SK-N-SH treated with all-trans-retinoic acid at 6 μM for 48 hours (cell line): ENCODE measurements at regions not wholly inside any gene's neighbourhood (a gene's known extent, or its start where the extent isn't known, plus 50 kb on each side); places are given as distances from the start of the nearest gene placed in this dataset.

Experiments
- ATAC-seq: fragments of 200-7000 bp; cut with Tn5 transposase; 3 replicates; pipeline ENCODE4 v1.9.1; 2020; ENCODE audit warnings: mild to moderate bottlenecking, moderate library complexity
- ARNTL ChIP-seq: fragments of 450-650 bp; formaldehyde crosslinking; IDR thresholded peaks from 2 replicates; pipeline ENCODE4 v1.5.0; 2020; ENCODE audit warnings: low read depth, mild to moderate bottlenecking, moderate library complexity, borderline replicate concordance
- CSDC2 ChIP-seq: fragments of 250-450 bp; sonication (Bioruptor Pico); IDR thresholded peaks from 2 replicates; pipeline ENCODE4 v1.5.0; 2020; ENCODE audit warnings: mild to moderate bottlenecking, moderate library complexity
- ESRRG ChIP-seq: fragments of 250-450 bp; sonication (Bioruptor Pico); IDR thresholded peaks from 2 replicates; pipeline ENCODE4 v1.6.1; 2021; ENCODE audit warnings: mild to moderate bottlenecking
- GLIS3 ChIP-seq: fragments of 250-450 bp; sonication (Bioruptor Pico); IDR thresholded peaks from 2 replicates; pipeline ENCODE4 v1.5.0; 2020; ENCODE audit warnings: mild to moderate bottlenecking, moderate library complexity
- ISL1 ChIP-seq: fragments of 250-450 bp; sonication (Bioruptor Pico); IDR thresholded peaks from 2 replicates; pipeline ENCODE4 v2.1.2; 2022; ENCODE audit warnings: mild to moderate bottlenecking, moderate library complexity
- OSR1 ChIP-seq: fragments of 250-450 bp; sonication (Bioruptor Pico); IDR thresholded peaks from 2 replicates; pipeline ENCODE4 v1.8.0; 2022; ENCODE audit warnings: moderate library complexity, mild to moderate bottlenecking, inconsistent platforms
- PPARA ChIP-seq: fragments of 250-450 bp; sonication (Bioruptor Pico); IDR thresholded peaks from 2 replicates; pipeline ENCODE4 v1.5.0; 2020; ENCODE audit warnings: mild to moderate bottlenecking, borderline replicate concordance
- SNAI2 ChIP-seq: fragments of 250-450 bp; sonication (Bioruptor Pico); IDR thresholded peaks from 2 replicates; pipeline ENCODE4 v1.5.0; 2020; ENCODE audit warnings: mild to moderate bottlenecking, moderate library complexity
- TCF4 ChIP-seq: fragments of 250-450 bp; sonication (Bioruptor Pico); IDR thresholded peaks from 2 replicates; pipeline ENCODE4 v1.8.0; 2021; ENCODE audit warnings: mild to moderate bottlenecking, moderate library complexity, borderline replicate concordance
- TOX ChIP-seq: fragments of 250-450 bp; sonication (Bioruptor Pico); IDR thresholded peaks from 2 replicates; pipeline ENCODE4 v1.8.0; 2021; ENCODE audit warnings: mild to moderate bottlenecking, moderate library complexity, borderline replicate concordance
- ZC3H10 ChIP-seq: fragments of 250-450 bp; sonication (Bioruptor Pico); IDR thresholded peaks from 2 replicates; pipeline ENCODE4 v1.5.1; 2021; ENCODE audit warnings: mild to moderate bottlenecking, moderate library complexity
- ZFP3 ChIP-seq: fragments of 250-450 bp; sonication (Bioruptor Pico); IDR thresholded peaks from 2 replicates; pipeline ENCODE4 v1.5.0; 2020; ENCODE audit warnings: mild to moderate bottlenecking, moderate library complexity
- ZFP30 ChIP-seq: fragments of 450-650 bp; formaldehyde crosslinking; IDR thresholded peaks from 2 replicates; pipeline ENCODE4 v1.5.0; 2022; ENCODE audit warnings: mild to moderate bottlenecking, moderate library complexity
- ZNF565 ChIP-seq: fragments of 450-650 bp; formaldehyde crosslinking; conservative IDR thresholded peaks from 2 replicates; pipeline ENCODE4 v1.5.0; 2020; ENCODE audit warnings: low read depth, mild to moderate bottlenecking, moderate library complexity
- ZNF70 ChIP-seq: fragments of 450-650 bp; formaldehyde crosslinking; IDR thresholded peaks from 2 replicates; pipeline ENCODE4 v1.5.0; 2020; ENCODE audit warnings: mild to moderate bottlenecking, moderate library complexity
- TF ChIP-seq, protein P1 (sequence below): fragments of 250-450 bp; sonication (Bioruptor Pico); IDR thresholded peaks from 2 replicates; pipeline ENCODE4 v1.5.1; 2021; ENCODE audit warnings: mild to moderate bottlenecking, moderate library complexity
- TF ChIP-seq, protein P2 (sequence below): fragments of 250-450 bp; sonication (Bioruptor Pico); IDR thresholded peaks from 2 replicates; pipeline ENCODE4 v1.5.1; 2020; ENCODE audit warnings: low read depth, mild to moderate bottlenecking, moderate library complexity
- TF ChIP-seq, protein P3 (sequence below): fragments of 250-450 bp; sonication (Bioruptor Pico); IDR thresholded peaks from 2 replicates; pipeline ENCODE4 v1.5.0; 2020; ENCODE audit warnings: mild to moderate bottlenecking, moderate library complexity
- TF ChIP-seq, protein P4 (sequence below): fragments of 250-450 bp; sonication (Bioruptor Pico); IDR thresholded peaks from 2 replicates; pipeline ENCODE4 v1.8.0; 2020; ENCODE audit warnings: mild to moderate bottlenecking, moderate library complexity, borderline replicate concordance
- TF ChIP-seq, protein P5 (sequence below): fragments of 250-450 bp; sonication (Bioruptor Pico); IDR thresholded peaks from 2 replicates; pipeline ENCODE4 v1.8.0; 2021; ENCODE audit warnings: low read depth, mild to moderate bottlenecking, moderate library complexity, borderline replicate concordance

DNA sequence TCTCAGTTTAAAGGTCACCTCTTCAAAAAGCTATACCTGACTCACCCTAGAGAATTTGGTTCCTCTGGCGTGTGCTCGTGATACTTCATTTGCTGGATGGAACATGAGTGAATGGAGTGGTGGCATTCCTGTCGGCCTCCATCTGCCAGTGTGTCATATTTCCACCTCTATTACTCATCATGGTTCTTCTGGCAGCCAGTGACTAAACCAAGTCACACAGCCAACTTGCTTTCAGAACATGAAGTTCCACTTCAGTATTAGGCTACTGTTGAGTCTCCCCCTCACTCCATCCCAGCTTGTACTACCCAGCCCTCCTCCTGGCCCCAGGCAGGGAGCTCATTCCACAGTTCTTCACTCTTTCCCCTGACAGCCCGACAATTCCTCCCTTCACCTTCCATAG, 169.8 kb downstream of the MREG start (continued):
- TF ChIP-seq, protein P1, sequence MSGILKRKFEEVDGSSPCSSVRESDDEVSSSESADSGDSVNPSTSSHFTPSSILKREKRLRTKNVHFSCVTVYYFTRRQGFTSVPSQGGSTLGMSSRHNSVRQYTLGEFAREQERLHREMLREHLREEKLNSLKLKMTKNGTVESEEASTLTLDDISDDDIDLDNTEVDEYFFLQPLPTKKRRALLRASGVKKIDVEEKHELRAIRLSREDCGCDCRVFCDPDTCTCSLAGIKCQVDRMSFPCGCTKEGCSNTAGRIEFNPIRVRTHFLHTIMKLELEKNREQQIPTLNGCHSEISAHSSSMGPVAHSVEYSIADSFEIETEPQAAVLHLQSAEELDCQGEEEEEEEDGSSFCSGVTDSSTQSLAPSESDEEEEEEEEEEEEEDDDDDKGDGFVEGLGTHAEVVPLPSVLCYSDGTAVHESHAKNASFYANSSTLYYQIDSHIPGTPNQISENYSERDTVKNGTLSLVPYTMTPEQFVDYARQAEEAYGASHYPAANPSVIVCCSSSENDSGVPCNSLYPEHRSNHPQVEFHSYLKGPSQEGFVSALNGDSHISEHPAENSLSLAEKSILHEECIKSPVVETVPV (CRISPR knock-in tag), result no peak

DNA sequence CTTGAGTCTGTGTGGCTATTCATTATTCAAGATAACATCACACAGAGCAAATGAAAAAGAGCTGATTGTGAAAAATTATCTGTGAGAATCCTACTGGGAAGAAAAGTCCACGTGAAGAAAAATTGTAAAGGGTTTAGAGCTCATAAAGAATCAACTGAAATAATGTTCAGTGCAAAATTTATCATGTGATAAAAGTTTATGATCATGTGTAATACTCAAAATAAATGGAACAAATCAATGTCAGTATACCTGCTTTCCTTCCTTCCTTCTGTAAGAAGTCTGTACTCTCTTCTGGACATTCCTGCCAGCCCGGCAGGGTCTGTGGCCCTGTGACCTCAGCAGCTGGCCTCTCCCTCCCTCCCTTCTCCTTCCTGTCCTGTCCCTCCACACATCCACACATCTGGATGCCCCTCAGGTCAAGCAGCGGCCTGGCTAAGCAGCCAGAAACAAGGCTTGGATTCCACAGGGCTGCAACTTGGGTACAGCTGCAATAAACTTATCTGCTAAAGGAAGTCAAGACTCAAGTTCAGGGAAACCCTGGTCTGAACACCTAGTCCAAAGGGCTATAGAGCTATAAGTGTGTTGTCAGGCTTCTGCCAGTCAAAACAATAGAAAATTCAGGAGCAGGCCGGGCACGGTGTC, 172.1 kb downstream of the MREG start:
- TF ChIP-seq ZNF70 (CRISPR knock-in tag), result no peak
- TF ChIP-seq ISL1, result no peak
- TF ChIP-seq, protein P2, sequence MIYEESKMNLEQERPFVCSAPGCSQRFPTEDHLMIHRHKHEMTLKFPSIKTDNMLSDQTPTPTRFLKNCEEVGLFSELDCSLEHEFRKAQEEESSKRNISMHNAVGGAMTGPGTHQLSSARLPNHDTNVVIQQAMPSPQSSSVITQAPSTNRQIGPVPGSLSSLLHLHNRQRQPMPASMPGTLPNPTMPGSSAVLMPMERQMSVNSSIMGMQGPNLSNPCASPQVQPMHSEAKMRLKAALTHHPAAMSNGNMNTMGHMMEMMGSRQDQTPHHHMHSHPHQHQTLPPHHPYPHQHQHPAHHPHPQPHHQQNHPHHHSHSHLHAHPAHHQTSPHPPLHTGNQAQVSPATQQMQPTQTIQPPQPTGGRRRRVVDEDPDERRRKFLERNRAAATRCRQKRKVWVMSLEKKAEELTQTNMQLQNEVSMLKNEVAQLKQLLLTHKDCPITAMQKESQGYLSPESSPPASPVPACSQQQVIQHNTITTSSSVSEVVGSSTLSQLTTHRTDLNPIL (CRISPR knock-in tag), result no peak
- no peak for TF ChIP-seq TOX (CRISPR knock-in tag)
- TF ChIP-seq, protein P1 (CRISPR knock-in tag), result no peak
- no peak for TF ChIP-seq PPARA (CRISPR knock-in tag)
- no peak for TF ChIP-seq CSDC2 (CRISPR knock-in tag)
- no peak for TF ChIP-seq ZFP3
- TF ChIP-seq TCF4 (CRISPR knock-in tag), result no peak
- TF ChIP-seq ZFP30 (CRISPR knock-in tag), result no peak
- no peak for TF ChIP-seq ARNTL (CRISPR knock-in tag)
- TF ChIP-seq OSR1 (CRISPR knock-in tag), result no peak
- no peak for TF ChIP-seq ZC3H10 (CRISPR knock-in tag)
- TF ChIP-seq, protein P3, sequence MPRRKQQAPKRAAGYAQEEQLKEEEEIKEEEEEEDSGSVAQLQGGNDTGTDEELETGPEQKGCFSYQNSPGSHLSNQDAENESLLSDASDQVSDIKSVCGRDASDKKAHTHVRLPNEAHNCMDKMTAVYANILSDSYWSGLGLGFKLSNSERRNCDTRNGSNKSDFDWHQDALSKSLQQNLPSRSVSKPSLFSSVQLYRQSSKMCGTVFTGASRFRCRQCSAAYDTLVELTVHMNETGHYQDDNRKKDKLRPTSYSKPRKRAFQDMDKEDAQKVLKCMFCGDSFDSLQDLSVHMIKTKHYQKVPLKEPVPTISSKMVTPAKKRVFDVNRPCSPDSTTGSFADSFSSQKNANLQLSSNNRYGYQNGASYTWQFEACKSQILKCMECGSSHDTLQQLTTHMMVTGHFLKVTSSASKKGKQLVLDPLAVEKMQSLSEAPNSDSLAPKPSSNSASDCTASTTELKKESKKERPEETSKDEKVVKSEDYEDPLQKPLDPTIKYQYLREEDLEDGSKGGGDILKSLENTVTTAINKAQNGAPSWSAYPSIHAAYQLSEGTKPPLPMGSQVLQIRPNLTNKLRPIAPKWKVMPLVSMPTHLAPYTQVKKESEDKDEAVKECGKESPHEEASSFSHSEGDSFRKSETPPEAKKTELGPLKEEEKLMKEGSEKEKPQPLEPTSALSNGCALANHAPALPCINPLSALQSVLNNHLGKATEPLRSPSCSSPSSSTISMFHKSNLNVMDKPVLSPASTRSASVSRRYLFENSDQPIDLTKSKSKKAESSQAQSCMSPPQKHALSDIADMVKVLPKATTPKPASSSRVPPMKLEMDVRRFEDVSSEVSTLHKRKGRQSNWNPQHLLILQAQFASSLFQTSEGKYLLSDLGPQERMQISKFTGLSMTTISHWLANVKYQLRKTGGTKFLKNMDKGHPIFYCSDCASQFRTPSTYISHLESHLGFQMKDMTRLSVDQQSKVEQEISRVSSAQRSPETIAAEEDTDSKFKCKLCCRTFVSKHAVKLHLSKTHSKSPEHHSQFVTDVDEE (CRISPR knock-in tag), result no peak
- no peak for TF ChIP-seq ZNF565
- TF ChIP-seq GLIS3, result no peak
- no peak for TF ChIP-seq SNAI2 (CRISPR knock-in tag)
- TF ChIP-seq ESRRG (CRISPR knock-in tag), result no peak
- TF ChIP-seq, protein P4, sequence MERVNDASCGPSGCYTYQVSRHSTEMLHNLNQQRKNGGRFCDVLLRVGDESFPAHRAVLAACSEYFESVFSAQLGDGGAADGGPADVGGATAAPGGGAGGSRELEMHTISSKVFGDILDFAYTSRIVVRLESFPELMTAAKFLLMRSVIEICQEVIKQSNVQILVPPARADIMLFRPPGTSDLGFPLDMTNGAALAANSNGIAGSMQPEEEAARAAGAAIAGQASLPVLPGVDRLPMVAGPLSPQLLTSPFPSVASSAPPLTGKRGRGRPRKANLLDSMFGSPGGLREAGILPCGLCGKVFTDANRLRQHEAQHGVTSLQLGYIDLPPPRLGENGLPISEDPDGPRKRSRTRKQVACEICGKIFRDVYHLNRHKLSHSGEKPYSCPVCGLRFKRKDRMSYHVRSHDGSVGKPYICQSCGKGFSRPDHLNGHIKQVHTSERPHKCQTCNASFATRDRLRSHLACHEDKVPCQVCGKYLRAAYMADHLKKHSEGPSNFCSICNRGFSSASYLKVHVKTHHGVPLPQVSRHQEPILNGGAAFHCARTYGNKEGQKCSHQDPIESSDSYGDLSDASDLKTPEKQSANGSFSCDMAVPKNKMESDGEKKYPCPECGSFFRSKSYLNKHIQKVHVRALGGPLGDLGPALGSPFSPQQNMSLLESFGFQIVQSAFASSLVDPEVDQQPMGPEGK (CRISPR knock-in tag), result no peak
- ATAC-seq, result no peak

DNA sequence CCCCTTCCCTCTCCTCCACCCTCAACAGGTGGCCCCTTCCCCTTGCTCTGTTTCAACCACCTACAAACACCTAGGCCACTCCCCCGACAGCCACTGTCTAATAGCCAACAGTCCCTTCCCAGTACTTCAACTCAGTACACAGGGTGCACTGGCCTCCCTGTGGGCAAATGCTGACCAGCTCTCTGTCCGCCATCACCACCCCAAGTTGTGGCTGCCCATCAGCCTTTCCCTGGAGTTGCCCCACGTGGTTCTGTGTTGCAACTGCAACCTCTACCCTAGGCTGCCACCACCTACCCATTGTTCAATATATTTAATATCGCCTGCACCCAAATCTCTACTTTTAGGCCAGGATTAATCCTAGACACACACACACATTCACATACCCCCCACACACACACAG, 173.5 kb downstream of the MREG start:
- TF ChIP-seq, protein P5, sequence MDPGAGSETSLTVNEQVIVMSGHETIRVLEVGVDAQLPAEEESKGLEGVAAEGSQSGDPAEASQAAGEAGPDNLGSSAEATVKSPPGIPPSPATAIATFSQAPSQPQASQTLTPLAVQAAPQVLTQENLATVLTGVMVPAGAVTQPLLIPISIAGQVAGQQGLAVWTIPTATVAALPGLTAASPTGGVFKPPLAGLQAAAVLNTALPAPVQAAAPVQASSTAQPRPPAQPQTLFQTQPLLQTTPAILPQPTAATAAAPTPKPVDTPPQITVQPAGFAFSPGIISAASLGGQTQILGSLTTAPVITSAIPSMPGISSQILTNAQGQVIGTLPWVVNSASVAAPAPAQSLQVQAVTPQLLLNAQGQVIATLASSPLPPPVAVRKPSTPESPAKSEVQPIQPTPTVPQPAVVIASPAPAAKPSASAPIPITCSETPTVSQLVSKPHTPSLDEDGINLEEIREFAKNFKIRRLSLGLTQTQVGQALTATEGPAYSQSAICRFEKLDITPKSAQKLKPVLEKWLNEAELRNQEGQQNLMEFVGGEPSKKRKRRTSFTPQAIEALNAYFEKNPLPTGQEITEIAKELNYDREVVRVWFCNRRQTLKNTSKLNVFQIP, result no peak
- TF ChIP-seq, protein P1 (CRISPR knock-in tag), result no peak
- TF ChIP-seq ZFP3 (no peak), ZFP30 (CRISPR knock-in tag) (no peak), PPARA (CRISPR knock-in tag) (no peak), ARNTL (CRISPR knock-in tag) (no peak), ZC3H10 (CRISPR knock-in tag) (no peak), ZNF565 (no peak), OSR1 (CRISPR knock-in tag) (no peak), TCF4 (CRISPR knock-in tag) (no peak)
- TF ChIP-seq, protein P2 (CRISPR knock-in tag), result no peak
- TF ChIP-seq, protein P4 (CRISPR knock-in tag), result no peak
- no peak for ATAC-seq
